GM12878 (cell line): ENCODE measurements at regions not wholly inside any gene's neighbourhood (a gene's known extent, or its start where the extent isn't known, plus 50 kb on each side); places are given as distances from the start of the nearest gene placed in this dataset.

Source experiments
- ATAC-seq: fragments of 200-7000 bp; cut with Tn5 transposase; 3 replicates; pipeline ENCODE4 v1.9.1; 2020; ENCODE audit warnings: mild to moderate bottlenecking, moderate library complexity
- BruUV-seq: library from RNA; stranded (reverse); fragments of 400-500 nt; replicated peaks from 2 replicates; lab custom pipeline; 2021; lab: Mats Ljungman, UMichigan
- CTCF ChIA-PET: fragments of 300-600 bp; sonication (Branson Sonifier 250); formaldehyde crosslinking; extraction: SDS; loops from one replicate; lab custom pipeline; 2021; ENCODE audit warnings: inconsistent platforms; lab: Yijun Ruan, JAX
- POLR2A ChIA-PET: fragments of 350-600 bp; formaldehyde crosslinking; extraction: SDS; loops from one replicate; lab custom pipeline; 2021; ENCODE audit warnings: inconsistent platforms; lab: Charles Lee
- RAD21 ChIA-PET: fragments of 300-600 bp; sonication (Branson Sonifier 250); formaldehyde crosslinking; loops from one replicate; lab custom pipeline; 2023; ENCODE audit warnings: antibody characterized with exemption; ENCODE audit not compliant: unreplicated experiment; lab: Charles Lee
- SMC1A ChIA-PET: fragments of 300-600 bp; sonication (Branson Sonifier 250); formaldehyde crosslinking; loops from one replicate; lab custom pipeline; 2023; ENCODE audit not compliant: unreplicated experiment, uncharacterized antibody; lab: Charles Lee
- DNase-seq: peaks from one replicate; pipeline ENCODE4 v3.0.0-alpha.2; 2011; ENCODE audit warnings: low read depth, low spot score
- FAIRE-seq: peaks from 3 replicates; lab custom pipeline; 2011; peaks lifted over from hg19 to GRCh38; lab: Jason Lieb, UNC
- H2AFZ ChIP-seq: 2 replicates; pipeline ENCODE4 v1.6.0; 2011; ENCODE audit warnings: low read depth, low read length, control low read depth; ENCODE audit not compliant: control insufficient read depth
- H3K27ac ChIP-seq: 2 replicates; pipeline ENCODE4 v1.5.1; 2011; ENCODE audit warnings: control low read depth; ENCODE audit not compliant: control insufficient read depth, insufficient read depth
- H3K27me3 ChIP-seq, 2 experiments: replicated peaks in 1 of 2; 2 replicates each; pipeline versions ENCODE4 v1.6.0 to v1.6.1; 2011; ENCODE audit warnings: low read length in 1 of 2; ENCODE audit not compliant: control insufficient read depth in 2 of 2, insufficient read depth in 2 of 2
- H3K36me3 ChIP-seq, 2 experiments: 2 replicates each; pipeline ENCODE4 v1.5.1; 2011; ENCODE audit warnings: low read length in 1 of 2; ENCODE audit not compliant: control insufficient read depth in 2 of 2, insufficient read depth in 2 of 2
- H3K4me1 ChIP-seq: 2 replicates; pipeline ENCODE4 v1.6.1; 2011; ENCODE audit warnings: mild to moderate bottlenecking, low read length, moderate library complexity, mixed read lengths; ENCODE audit not compliant: control insufficient read depth, insufficient read depth
- H3K4me2 ChIP-seq: 2 replicates; pipeline ENCODE4 v1.6.0; 2011; ENCODE audit warnings: control low read depth; ENCODE audit not compliant: control insufficient read depth, insufficient read depth
- H3K4me3 ChIP-seq: fragments of 200-600 bp; sonication (generic); 2 replicates; pipeline ENCODE4 v1.5.1; 2016
- H3K79me2 ChIP-seq: 2 replicates; pipeline ENCODE4 v1.6.0; 2011; ENCODE audit warnings: low read length; ENCODE audit not compliant: control insufficient read depth, insufficient read depth
- H3K9ac ChIP-seq: 2 replicates; pipeline ENCODE4 v1.8.0; 2011; ENCODE audit warnings: low read length, control low read depth, mixed read lengths; ENCODE audit not compliant: control insufficient read depth, insufficient read depth
- H3K9me3 ChIP-seq: replicated peaks from 3 replicates; pipeline ENCODE4 v1.5.1; 2011; ENCODE audit warnings: mild to moderate bottlenecking, low read length; ENCODE audit not compliant: control insufficient read depth, insufficient read depth
- H4K20me1 ChIP-seq: 2 replicates; pipeline ENCODE4 v1.6.0; 2011; ENCODE audit not compliant: control insufficient read depth, insufficient read depth
- KAT2A ChIP-seq: conservative IDR thresholded peaks from 2 replicates; pipeline ENCODE4 v1.6.1; 2011; ENCODE audit warnings: low read depth, low read length; ENCODE audit not compliant: control insufficient read depth
- SIX5 ChIP-seq: IDR thresholded peaks from 2 replicates; pipeline ENCODE4 v1.6.1; 2011; ENCODE audit warnings: mild to moderate bottlenecking, low read depth, low read length, moderate library complexity; ENCODE audit not compliant: severe bottlenecking
- TCF12 ChIP-seq: IDR thresholded peaks from 2 replicates; pipeline ENCODE4 v1.6.1; 2011; ENCODE audit warnings: low read depth, mild to moderate bottlenecking, low read length
- YY1 ChIP-seq: IDR thresholded peaks from 2 replicates; pipeline ENCODE4 v1.6.1; 2011; ENCODE audit warnings: low read depth, mild to moderate bottlenecking, low read length
- WGBS: methylation state at CpG from one replicate; pipeline ENCODE4 v1.1.6; 2016; ENCODE audit warnings: low lambda C conversion rate; ENCODE audit not compliant: insufficient replicate concordance, insufficient coverage; ENCODE audit errors: missing lambda C conversion rate; 5-methylcytosine and 5-hydroxymethylcytosine counted together
- in situ Hi-C: fragments of 300-500 bp; cut with MboI; formaldehyde crosslinking; loops from 9 replicates; pipeline ENCODE4 v1.14.3; 2018; ENCODE audit warnings: mixed read lengths
- intact Hi-C: fragments of 100-400 bp; cut with micrococcal nuclease; formaldehyde crosslinking; loops from one replicate; pipeline ENCODE4 v1.14.2; 2022; ENCODE audit not compliant: unreplicated experiment
- TF ChIP-seq, protein P1 (sequence below): fragments of 450-650 bp; formaldehyde crosslinking; IDR thresholded peaks from 2 replicates; pipeline ENCODE4 v1.4.0; 2020; ENCODE audit warnings: mild to moderate bottlenecking, moderate library complexity
- TF ChIP-seq, protein P2 (sequence below): fragments of 450-650 bp; IDR thresholded peaks from 2 replicates; pipeline ENCODE4 v1.6.1; 2018; ENCODE audit warnings: mild to moderate bottlenecking, low read depth, moderate library complexity; ENCODE audit not compliant: partially characterized antibody
- TF ChIP-seq, protein P3 (sequence below): fragments of 150-350 bp; IDR thresholded peaks from 2 replicates; pipeline ENCODE4 v1.6.1; 2014; ENCODE audit warnings: mild to moderate bottlenecking, low read depth, low read length
- TF ChIP-seq, protein P4 (sequence below): fragments of 450-650 bp; IDR thresholded peaks from 2 replicates; pipeline ENCODE4 v1.6.1; 2017; ENCODE audit warnings: mild to moderate bottlenecking, moderate library complexity

DNA sequence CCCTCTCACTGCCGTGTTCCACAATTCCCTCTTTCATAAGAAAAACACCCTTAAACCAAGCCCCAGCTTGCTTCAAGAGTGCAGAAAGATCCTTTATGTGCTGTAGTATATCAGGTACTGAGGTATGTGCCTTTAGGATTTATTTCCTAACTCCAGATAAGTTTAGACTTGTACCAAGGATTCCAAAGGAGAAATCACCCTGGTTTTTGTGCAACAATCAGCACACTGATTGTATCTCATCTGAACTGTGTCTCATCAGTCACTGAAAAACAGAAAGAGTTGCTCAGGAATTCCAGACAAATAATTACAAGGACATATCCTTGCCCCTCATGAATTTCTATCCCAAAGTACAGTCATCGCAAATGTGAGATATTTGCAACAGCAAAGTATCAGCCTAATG is 77.2 kb upstream of the PTPRZ1 start:
- no peak for DNase-seq
- ChIA-PET RAD21 (no interaction called here), SMC1A (interaction anchor here (0.6 kb wide), 1 partner anchor 308 kb away, joined by 3 read pairs; no protein-coding TSS in a partner anchor), POLR2A (no interaction called here), CTCF (no interaction called here)
- Histone ChIP-seq H3K4me2 (no peak overlapping the region), H4K20me1 (no peaks in the 10 kb centered on the region), H3K4me1 (no peaks in the 10 kb centered on the region), H3K27me3 (no peaks in the 10 kb centered on the region; a peak in 1 of 4 replicates), H3K9ac (no peak overlapping the region), H3K36me3 (no peaks in the 10 kb centered on the region), H3K27ac (no peak overlapping the region), H3K79me2 (no peaks in the 10 kb centered on the region), H3K4me3 (no peak overlapping the region), H2AFZ (no peak overlapping the region), H3K9me3 (no peaks in the 10 kb centered on the region)
- no TSS peak for BruUV-seq
- no peak for FAIRE-seq
- intact Hi-C loops, result no loop called here
- 50% methylated on average over 2 of the region's 2 CpGs for WGBS
- in situ Hi-C loops, result no loop called here
- TF ChIP-seq TCF12, result no peak
- no peak for TF ChIP-seq YY1
- TF ChIP-seq SIX5, result no peak
- TF ChIP-seq, protein P1, sequence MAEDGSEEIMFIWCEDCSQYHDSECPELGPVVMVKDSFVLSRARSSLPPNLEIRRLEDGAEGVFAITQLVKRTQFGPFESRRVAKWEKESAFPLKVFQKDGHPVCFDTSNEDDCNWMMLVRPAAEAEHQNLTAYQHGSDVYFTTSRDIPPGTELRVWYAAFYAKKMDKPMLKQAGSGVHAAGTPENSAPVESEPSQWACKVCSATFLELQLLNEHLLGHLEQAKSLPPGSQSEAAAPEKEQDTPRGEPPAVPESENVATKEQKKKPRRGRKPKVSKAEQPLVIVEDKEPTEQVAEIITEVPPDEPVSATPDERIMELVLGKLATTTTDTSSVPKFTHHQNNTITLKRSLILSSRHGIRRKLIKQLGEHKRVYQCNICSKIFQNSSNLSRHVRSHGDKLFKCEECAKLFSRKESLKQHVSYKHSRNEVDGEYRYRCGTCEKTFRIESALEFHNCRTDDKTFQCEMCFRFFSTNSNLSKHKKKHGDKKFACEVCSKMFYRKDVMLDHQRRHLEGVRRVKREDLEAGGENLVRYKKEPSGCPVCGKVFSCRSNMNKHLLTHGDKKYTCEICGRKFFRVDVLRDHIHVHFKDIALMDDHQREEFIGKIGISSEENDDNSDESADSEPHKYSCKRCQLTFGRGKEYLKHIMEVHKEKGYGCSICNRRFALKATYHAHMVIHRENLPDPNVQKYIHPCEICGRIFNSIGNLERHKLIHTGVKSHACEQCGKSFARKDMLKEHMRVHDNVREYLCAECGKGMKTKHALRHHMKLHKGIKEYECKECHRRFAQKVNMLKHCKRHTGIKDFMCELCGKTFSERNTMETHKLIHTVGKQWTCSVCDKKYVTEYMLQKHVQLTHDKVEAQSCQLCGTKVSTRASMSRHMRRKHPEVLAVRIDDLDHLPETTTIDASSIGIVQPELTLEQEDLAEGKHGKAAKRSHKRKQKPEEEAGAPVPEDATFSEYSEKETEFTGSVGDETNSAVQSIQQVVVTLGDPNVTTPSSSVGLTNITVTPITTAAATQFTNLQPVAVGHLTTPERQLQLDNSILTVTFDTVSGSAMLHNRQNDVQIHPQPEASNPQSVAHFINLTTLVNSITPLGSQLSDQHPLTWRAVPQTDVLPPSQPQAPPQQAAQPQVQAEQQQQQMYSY, result no peak
- TF ChIP-seq, protein P2, sequence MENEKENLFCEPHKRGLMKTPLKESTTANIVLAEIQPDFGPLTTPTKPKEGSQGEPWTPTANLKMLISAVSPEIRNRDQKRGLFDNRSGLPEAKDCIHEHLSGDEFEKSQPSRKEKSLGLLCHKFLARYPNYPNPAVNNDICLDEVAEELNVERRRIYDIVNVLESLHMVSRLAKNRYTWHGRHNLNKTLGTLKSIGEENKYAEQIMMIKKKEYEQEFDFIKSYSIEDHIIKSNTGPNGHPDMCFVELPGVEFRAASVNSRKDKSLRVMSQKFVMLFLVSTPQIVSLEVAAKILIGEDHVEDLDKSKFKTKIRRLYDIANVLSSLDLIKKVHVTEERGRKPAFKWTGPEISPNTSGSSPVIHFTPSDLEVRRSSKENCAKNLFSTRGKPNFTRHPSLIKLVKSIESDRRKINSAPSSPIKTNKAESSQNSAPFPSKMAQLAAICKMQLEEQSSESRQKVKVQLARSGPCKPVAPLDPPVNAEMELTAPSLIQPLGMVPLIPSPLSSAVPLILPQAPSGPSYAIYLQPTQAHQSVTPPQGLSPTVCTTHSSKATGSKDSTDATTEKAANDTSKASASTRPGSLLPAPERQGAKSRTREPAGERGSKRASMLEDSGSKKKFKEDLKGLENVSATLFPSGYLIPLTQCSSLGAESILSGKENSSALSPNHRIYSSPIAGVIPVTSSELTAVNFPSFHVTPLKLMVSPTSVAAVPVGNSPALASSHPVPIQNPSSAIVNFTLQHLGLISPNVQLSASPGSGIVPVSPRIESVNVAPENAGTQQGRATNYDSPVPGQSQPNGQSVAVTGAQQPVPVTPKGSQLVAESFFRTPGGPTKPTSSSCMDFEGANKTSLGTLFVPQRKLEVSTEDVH, result no peak
- no peak for TF ChIP-seq KAT2A
- TF ChIP-seq, protein P3, sequence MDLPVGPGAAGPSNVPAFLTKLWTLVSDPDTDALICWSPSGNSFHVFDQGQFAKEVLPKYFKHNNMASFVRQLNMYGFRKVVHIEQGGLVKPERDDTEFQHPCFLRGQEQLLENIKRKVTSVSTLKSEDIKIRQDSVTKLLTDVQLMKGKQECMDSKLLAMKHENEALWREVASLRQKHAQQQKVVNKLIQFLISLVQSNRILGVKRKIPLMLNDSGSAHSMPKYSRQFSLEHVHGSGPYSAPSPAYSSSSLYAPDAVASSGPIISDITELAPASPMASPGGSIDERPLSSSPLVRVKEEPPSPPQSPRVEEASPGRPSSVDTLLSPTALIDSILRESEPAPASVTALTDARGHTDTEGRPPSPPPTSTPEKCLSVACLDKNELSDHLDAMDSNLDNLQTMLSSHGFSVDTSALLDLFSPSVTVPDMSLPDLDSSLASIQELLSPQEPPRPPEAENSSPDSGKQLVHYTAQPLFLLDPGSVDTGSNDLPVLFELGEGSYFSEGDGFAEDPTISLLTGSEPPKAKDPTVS, result no peak
- TF ChIP-seq, protein P4, sequence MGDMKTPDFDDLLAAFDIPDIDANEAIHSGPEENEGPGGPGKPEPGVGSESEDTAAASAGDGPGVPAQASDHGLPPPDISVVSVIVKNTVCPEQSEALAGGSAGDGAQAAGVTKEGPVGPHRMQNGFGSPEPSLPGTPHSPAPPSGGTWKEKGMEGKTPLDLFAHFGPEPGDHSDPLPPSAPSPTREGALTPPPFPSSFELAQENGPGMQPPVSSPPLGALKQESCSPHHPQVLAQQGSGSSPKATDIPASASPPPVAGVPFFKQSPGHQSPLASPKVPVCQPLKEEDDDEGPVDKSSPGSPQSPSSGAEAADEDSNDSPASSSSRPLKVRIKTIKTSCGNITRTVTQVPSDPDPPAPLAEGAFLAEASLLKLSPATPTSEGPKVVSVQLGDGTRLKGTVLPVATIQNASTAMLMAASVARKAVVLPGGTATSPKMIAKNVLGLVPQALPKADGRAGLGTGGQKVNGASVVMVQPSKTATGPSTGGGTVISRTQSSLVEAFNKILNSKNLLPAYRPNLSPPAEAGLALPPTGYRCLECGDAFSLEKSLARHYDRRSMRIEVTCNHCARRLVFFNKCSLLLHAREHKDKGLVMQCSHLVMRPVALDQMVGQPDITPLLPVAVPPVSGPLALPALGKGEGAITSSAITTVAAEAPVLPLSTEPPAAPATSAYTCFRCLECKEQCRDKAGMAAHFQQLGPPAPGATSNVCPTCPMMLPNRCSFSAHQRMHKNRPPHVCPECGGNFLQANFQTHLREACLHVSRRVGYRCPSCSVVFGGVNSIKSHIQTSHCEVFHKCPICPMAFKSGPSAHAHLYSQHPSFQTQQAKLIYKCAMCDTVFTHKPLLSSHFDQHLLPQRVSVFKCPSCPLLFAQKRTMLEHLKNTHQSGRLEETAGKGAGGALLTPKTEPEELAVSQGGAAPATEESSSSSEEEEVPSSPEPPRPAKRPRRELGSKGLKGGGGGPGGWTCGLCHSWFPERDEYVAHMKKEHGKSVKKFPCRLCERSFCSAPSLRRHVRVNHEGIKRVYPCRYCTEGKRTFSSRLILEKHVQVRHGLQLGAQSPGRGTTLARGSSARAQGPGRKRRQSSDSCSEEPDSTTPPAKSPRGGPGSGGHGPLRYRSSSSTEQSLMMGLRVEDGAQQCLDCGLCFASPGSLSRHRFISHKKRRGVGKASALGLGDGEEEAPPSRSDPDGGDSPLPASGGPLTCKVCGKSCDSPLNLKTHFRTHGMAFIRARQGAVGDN, result no peak
- no peak for ATAC-seq
